Osteocyte (in vitro differentiated cells): ENCODE measurements at regions not wholly inside any gene's neighbourhood (a gene's known extent, or its start where the extent isn't known, plus 50 kb on each side); places are given as distances from the start of the nearest gene placed in this dataset.

Source experiments
- DNase-seq: peaks from one replicate; pipeline ENCODE4 v3.0.0; 2021; ENCODE audit warnings: mixed read lengths; ENCODE audit not compliant: unreplicated experiment; ENCODE audit errors: extremely low spot score
- H3K27ac Mint-ChIP-seq: one replicate; pipeline ENCODE4 v1.8.0; 2021; ENCODE audit warnings: mild to moderate bottlenecking, mixed read lengths; ENCODE audit not compliant: unreplicated experiment
- H3K27me3 Mint-ChIP-seq: one replicate; pipeline ENCODE4 v1.8.0; 2021; ENCODE audit warnings: mixed read lengths; ENCODE audit not compliant: unreplicated experiment
- H3K36me3 Mint-ChIP-seq: one replicate; pipeline ENCODE4 v1.8.0; 2021; ENCODE audit warnings: mixed read lengths; ENCODE audit not compliant: unreplicated experiment
- H3K4me1 Mint-ChIP-seq: one replicate; pipeline ENCODE4 v1.8.0; 2021; ENCODE audit warnings: mixed read lengths; ENCODE audit not compliant: unreplicated experiment
- H3K4me3 Mint-ChIP-seq: one replicate; pipeline ENCODE4 v1.8.0; 2021; ENCODE audit warnings: mild to moderate bottlenecking, moderate library complexity, mixed read lengths; ENCODE audit not compliant: unreplicated experiment
- H3K9me3 Mint-ChIP-seq: one replicate; pipeline ENCODE4 v1.8.0; 2021; ENCODE audit warnings: mixed read lengths; ENCODE audit not compliant: unreplicated experiment
- CTCF ChIP-seq: fragments of 200-600 bp; sonication (generic); IDR thresholded peaks from 2 replicates; pipeline ENCODE4 v1.5.0; 2021; ENCODE audit warnings: antibody characterized with exemption, mild to moderate bottlenecking, moderate library complexity

GRCh38 chr3:118400886-118401285 lies 633.8 kb downstream of the IGSF11 start:
- no peak overlapping the region for H3K27ac Mint-ChIP-seq
- no peaks in the 10 kb centered on the region for H3K27me3 Mint-ChIP-seq
- no peak for DNase-seq
- no peak overlapping the region for H3K4me3 Mint-ChIP-seq
- H3K9me3 Mint-ChIP-seq, result no peaks in the 10 kb centered on the region
- no peak for TF ChIP-seq CTCF
- H3K4me1 Mint-ChIP-seq, result no peaks in the 10 kb centered on the region
- no peaks in the 10 kb centered on the region for H3K36me3 Mint-ChIP-seq

- Mint-ChIP-seq H3K9me3 (no peaks in the 10 kb centered on the region), H3K4me3 (no peak overlapping the region), H3K4me1 (no peaks in the 10 kb centered on the region), H3K27ac (no peak overlapping the region), H3K27me3 (no peaks in the 10 kb centered on the region), H3K36me3 (no peaks in the 10 kb centered on the region)
- DNase-seq, result no peak
- no peak for TF ChIP-seq CTCF
Observed at GRCh38 chr3:118401887-118402286, 632.8 kb downstream of the IGSF11 start.

- Mint-ChIP-seq H3K4me1 (no peaks in the 10 kb centered on the region), H3K36me3 (no peaks in the 10 kb centered on the region), H3K9me3 (no peaks in the 10 kb centered on the region), H3K27ac (no peak overlapping the region), H3K27me3 (no peaks in the 10 kb centered on the region), H3K4me3 (no peak overlapping the region)
- TF ChIP-seq CTCF, result no peak
- no peak for DNase-seq
Observed at GRCh38 chr3:118402971-118403370, 631.7 kb downstream of the IGSF11 start.

- Mint-ChIP-seq H3K9me3 (no peaks in the 10 kb centered on the region), H3K27me3 (no peaks in the 10 kb centered on the region), H3K36me3 (no peaks in the 10 kb centered on the region), H3K4me1 (no peaks in the 10 kb centered on the region), H3K4me3 (no peak overlapping the region), H3K27ac (no peak overlapping the region)
- no peak for TF ChIP-seq CTCF
- DNase-seq, result no peak
Observed at GRCh38 chr3:118406562-118406961, 628.1 kb downstream of the IGSF11 start.

GRCh38 chr3:118408431-118408830 lies 626.2 kb downstream of the IGSF11 start:
- no peak for DNase-seq
- Mint-ChIP-seq H3K9me3 (no peaks in the 10 kb centered on the region), H3K4me1 (no peaks in the 10 kb centered on the region)

More at GRCh38 chr3:118408431-118408830, 626.2 kb downstream of the IGSF11 start:
- Mint-ChIP-seq H3K27me3 (peaks cover 8% of the 10 kb centered on the region), H3K27ac (no peak overlapping the region), H3K36me3 (no peaks in the 10 kb centered on the region), H3K4me3 (no peak overlapping the region)
- no peak for TF ChIP-seq CTCF
